K562 (cell line): ENCODE measurements at regions not wholly inside any gene's neighbourhood (a gene's known extent, or its start where the extent isn't known, plus 50 kb on each side); places are given as distances from the start of the nearest gene placed in this dataset.

Experiments used
- ATAC-seq: fragments of 200-7000 bp; cut with Tn5 transposase; 3 replicates; pipeline ENCODE4 v1.9.1; 2020; ENCODE audit warnings: moderate library complexity
- BruUV-seq: library from RNA; stranded (reverse); fragments of 400-500 nt; replicated peaks from 2 replicates; lab custom pipeline; 2021; lab: Mats Ljungman, UMichigan
- CTCF ChIA-PET: fragments of 300-600 bp; formaldehyde crosslinking; extraction: SDS; loops from one replicate; lab custom pipeline; 2021; ENCODE audit warnings: low intra/inter-chr PET ratio; lab: Yijun Ruan, JAX
- POLR2A ChIA-PET: fragments of 300-600, 350-650 bp; sonication (Branson Sonifier 250); formaldehyde crosslinking; extraction: SDS; loops from one replicate; lab custom pipeline; 2021; ENCODE audit warnings: antibody characterized with exemption, inconsistent platforms; lab: Yijun Ruan, JAX
- DNase-seq, 4 experiments: peaks; one replicate each; pipeline versions ENCODE4 v3.0.0 to v3.0.0-alpha.2; 2011 to 2018; ENCODE audit warnings: low spot score in 3 of 4, mixed read lengths in 3 of 4; ENCODE audit errors: extremely low read depth in 1 of 4
- FAIRE-seq: peaks from 2 replicates; lab custom pipeline; 2011; peaks lifted over from hg19 to GRCh38; lab: Jason Lieb, UNC
- H2AFZ ChIP-seq: 2 replicates; pipeline ENCODE4 v1.6.0; 2011; ENCODE audit warnings: low read depth, low read length, control low read depth, inconsistent platforms
- H3K27ac ChIP-seq: fragments of 200-600 bp; 3 replicates; pipeline ENCODE4 v1.8.0; 2011; ENCODE audit warnings: low read depth, mild to moderate bottlenecking, control low read depth, inconsistent platforms, low read length, moderate library complexity, mixed read lengths; ENCODE audit errors: extremely low read depth
- H3K27me3 ChIP-seq, 2 experiments: fragments of 300-600 bp in 1 of 2; 2 replicates in 1 of 2; 3 replicates in 1 of 2; pipeline versions ENCODE4 v1.6.0 to v1.8.0; 2011; ENCODE audit warnings: inconsistent platforms in 2 of 2, low read length in 2 of 2, mild to moderate bottlenecking in 1 of 2, mixed read lengths in 1 of 2, moderate library complexity in 1 of 2; ENCODE audit not compliant: control insufficient read depth in 2 of 2, insufficient read depth in 2 of 2
- H3K36me3 ChIP-seq: fragments of 300-600 bp; 3 replicates; pipeline ENCODE4 v1.8.0; 2011; ENCODE audit warnings: mild to moderate bottlenecking, low read length, inconsistent platforms; ENCODE audit not compliant: control insufficient read depth, insufficient read depth
- H3K4me1 ChIP-seq, 2 experiments: fragments of 200-600 bp in 1 of 2; replicated peaks in 1 of 2; 2 replicates in 1 of 2; 3 replicates in 1 of 2; pipeline versions ENCODE4 v1.5.1 to v1.8.0; 2011; ENCODE audit warnings: inconsistent platforms in 2 of 2, low read length in 2 of 2, mild to moderate bottlenecking in 1 of 2, mixed read lengths in 1 of 2, moderate library complexity in 1 of 2; ENCODE audit not compliant: control insufficient read depth in 2 of 2, insufficient read depth in 2 of 2
- H3K4me2 ChIP-seq: 2 replicates; pipeline ENCODE4 v1.6.1; 2011; ENCODE audit warnings: low read length, control low read depth, inconsistent platforms, mixed read lengths; ENCODE audit not compliant: insufficient read depth
- H3K4me3 ChIP-seq: fragments of 200-600 bp; sonication (generic), shearing (Covaris generic); 2 replicates; pipeline ENCODE4 v1.5.1; 2016; ENCODE audit warnings: control low read depth, inconsistent platforms
- H3K79me2 ChIP-seq: fragments of 200-600 bp; 3 replicates; pipeline ENCODE4 v1.8.0; 2011; ENCODE audit warnings: low read length, inconsistent platforms; ENCODE audit not compliant: control insufficient read depth, insufficient read depth
- H3K9ac ChIP-seq, 2 experiments: 2 replicates each; pipeline versions ENCODE4 v1.6.0 to v1.6.1; 2011; ENCODE audit warnings: low read depth in 2 of 2, low read length in 2 of 2, control low read depth in 1 of 2, inconsistent platforms in 1 of 2, mild to moderate bottlenecking in 1 of 2, mixed read lengths in 1 of 2; ENCODE audit not compliant: insufficient read depth in 1 of 2
- H3K9me1 ChIP-seq: one replicate; pipeline ENCODE4 v1.6.0; 2011; ENCODE audit warnings: inconsistent platforms, mild to moderate bottlenecking, low read length, moderate library complexity; ENCODE audit not compliant: control insufficient read depth, insufficient read depth
- H3K9me3 ChIP-seq: replicated peaks from 2 replicates; pipeline ENCODE4 v1.5.1; 2011; ENCODE audit warnings: low read depth, low read length, inconsistent platforms; ENCODE audit not compliant: control insufficient read depth, insufficient read depth
- H4K20me1 ChIP-seq: replicated peaks from 2 replicates; pipeline ENCODE4 v1.6.1; 2011; ENCODE audit warnings: low read length, inconsistent platforms, mixed read lengths; ENCODE audit not compliant: control insufficient read depth, insufficient read depth
- ADNP ChIP-seq: fragments of 200-800 bp; sonication (Bioruptor generic); IDR thresholded peaks from 2 replicates; pipeline ENCODE4 v1.6.1; 2016; ENCODE audit warnings: missing genetic modification characterization, missing compliant biosample characterization
- FOSL1 ChIP-seq: fragments of 200-800 bp; sonication (Bioruptor generic); conservative IDR thresholded peaks from 2 replicates; pipeline ENCODE4 v1.6.1; 2016; ENCODE audit warnings: missing genetic modification characterization, missing compliant biosample characterization
- HNRNPUL1 ChIP-seq: fragments of 200-400 bp; formaldehyde crosslinking; IDR thresholded peaks from 2 replicates; pipeline ENCODE4 v1.6.1; 2017; ENCODE audit warnings: low read length
- PHTF2 ChIP-seq: fragments of 250-450 bp; sonication (Bioruptor Pico); IDR thresholded peaks from 2 replicates; pipeline ENCODE4 v1.5.0; 2021; ENCODE audit warnings: mild to moderate bottlenecking
- RB1 ChIP-seq: fragments of 450-650 bp; IDR thresholded peaks from 2 replicates; pipeline ENCODE4 v1.6.1; 2017; ENCODE audit warnings: low read depth, mild to moderate bottlenecking
- RFX7 ChIP-seq: fragments of 250-450 bp; sonication (Bioruptor Pico); IDR thresholded peaks from 2 replicates; pipeline ENCODE4 v1.5.1; 2021; ENCODE audit warnings: mild to moderate bottlenecking
- ZNF408 ChIP-seq: fragments of 250-450 bp; sonication (Bioruptor Pico); IDR thresholded peaks from 2 replicates; pipeline ENCODE4 v1.4.0; 2020; ENCODE audit warnings: low read depth, mild to moderate bottlenecking, moderate library complexity
- WGBS: fragments of 100-300 bp; shearing (Covaris generic); methylation state at CpG from one replicate; pipeline ENCODE4 v1.1.6; 2016; ENCODE audit warnings: low coverage, mixed read lengths; ENCODE audit not compliant: insufficient coverage; ENCODE audit errors: missing lambda C conversion rate; 5-methylcytosine and 5-hydroxymethylcytosine counted together
- in situ Hi-C: fragments of 300-500 bp; cut with MboI; formaldehyde crosslinking; loops from 4 replicates; pipeline ENCODE4 v1.15.0; 2018; ENCODE audit warnings: inconsistent platforms, mixed read lengths
- intact Hi-C: fragments of 100-400 bp; cut with micrococcal nuclease; formaldehyde crosslinking; loops from 2 replicates; pipeline ENCODE4 v1.14.2; 2022
- TF ChIP-seq, protein P1 (sequence below), 2 experiments: fragments of 450-650 bp in 1 of 2; sonication (generic) in 1 of 2; formaldehyde crosslinking in 1 of 2; IDR thresholded peaks; 2 replicates each; pipeline versions ENCODE4 v1.7.1 to v1.9.0; 2016 to 2022; ENCODE audit warnings: inconsistent platforms in 1 of 2, mild to moderate bottlenecking in 1 of 2, missing genetic modification reagents in 1 of 2

GRCh38 chr12:59432057-59432456, 163.8 kb upstream of the SLC16A7 start:
- POLR2A ChIA-PET = no interaction called here
- Histone ChIP-seq H3K4me2 (no peak overlapping the region), H3K4me3 (no peak overlapping the region), H3K27ac (no peak overlapping the region), H2AFZ (no peak overlapping the region), H4K20me1 (no peaks in the 10 kb centered on the region), H3K9me1 (no peaks in the 10 kb centered on the region), H3K4me1 (no peaks in the 10 kb centered on the region), H3K9me3 (no peaks in the 10 kb centered on the region), H3K79me2 (no peaks in the 10 kb centered on the region), H3K27me3 (no peaks in the 10 kb centered on the region), H3K36me3 (no peaks in the 10 kb centered on the region), H3K9ac (no peak overlapping the region)
- no peak for TF ChIP-seq ADNP (tag)
- TF ChIP-seq, protein P1, sequence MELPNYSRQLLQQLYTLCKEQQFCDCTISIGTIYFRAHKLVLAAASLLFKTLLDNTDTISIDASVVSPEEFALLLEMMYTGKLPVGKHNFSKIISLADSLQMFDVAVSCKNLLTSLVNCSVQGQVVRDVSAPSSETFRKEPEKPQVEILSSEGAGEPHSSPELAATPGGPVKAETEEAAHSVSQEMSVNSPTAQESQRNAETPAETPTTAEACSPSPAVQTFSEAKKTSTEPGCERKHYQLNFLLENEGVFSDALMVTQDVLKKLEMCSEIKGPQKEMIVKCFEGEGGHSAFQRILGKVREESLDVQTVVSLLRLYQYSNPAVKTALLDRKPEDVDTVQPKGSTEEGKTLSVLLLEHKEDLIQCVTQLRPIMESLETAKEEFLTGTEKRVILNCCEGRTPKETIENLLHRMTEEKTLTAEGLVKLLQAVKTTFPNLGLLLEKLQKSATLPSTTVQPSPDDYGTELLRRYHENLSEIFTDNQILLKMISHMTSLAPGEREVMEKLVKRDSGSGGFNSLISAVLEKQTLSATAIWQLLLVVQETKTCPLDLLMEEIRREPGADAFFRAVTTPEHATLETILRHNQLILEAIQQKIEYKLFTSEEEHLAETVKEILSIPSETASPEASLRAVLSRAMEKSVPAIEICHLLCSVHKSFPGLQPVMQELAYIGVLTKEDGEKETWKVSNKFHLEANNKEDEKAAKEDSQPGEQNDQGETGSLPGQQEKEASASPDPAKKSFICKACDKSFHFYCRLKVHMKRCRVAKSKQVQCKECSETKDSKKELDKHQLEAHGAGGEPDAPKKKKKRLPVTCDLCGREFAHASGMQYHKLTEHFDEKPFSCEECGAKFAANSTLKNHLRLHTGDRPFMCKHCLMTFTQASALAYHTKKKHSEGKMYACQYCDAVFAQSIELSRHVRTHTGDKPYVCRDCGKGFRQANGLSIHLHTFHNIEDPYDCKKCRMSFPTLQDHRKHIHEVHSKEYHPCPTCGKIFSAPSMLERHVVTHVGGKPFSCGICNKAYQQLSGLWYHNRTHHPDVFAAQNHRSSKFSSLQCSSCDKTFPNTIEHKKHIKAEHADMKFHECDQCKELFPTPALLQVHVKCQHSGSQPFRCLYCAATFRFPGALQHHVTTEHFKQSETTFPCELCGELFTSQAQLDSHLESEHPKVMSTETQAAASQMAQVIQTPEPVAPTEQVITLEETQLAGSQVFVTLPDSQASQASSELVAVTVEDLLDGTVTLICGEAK (IDR thresholded peaks at IDR 0.05) = no peak
- TF ChIP-seq, protein P1 (CRISPR knock-in tag; IDR thresholded peaks at IDR 0.05) = no peak
- no peak for TF ChIP-seq RFX7
- TF ChIP-seq ZNF408 = no peak
- TF ChIP-seq RB1 = no peak
- no peak for TF ChIP-seq FOSL1 (tag)
- no peak for TF ChIP-seq PHTF2 (CRISPR knock-in tag)
- TF ChIP-seq HNRNPUL1 = no peak
- ATAC-seq (no peak), FAIRE-seq (no peak), DNase-seq (no peak)
- intact Hi-C loops (no loop called here), in situ Hi-C loops (no loop called here)
- 0% methylated on average over 1 of the region's 1 CpG for WGBS
- CTCF ChIA-PET = no interaction called here
- no TSS peak for BruUV-seq
